ENCODE measurements at regions not wholly inside any gene's neighbourhood (a gene's known extent, or its start where the extent isn't known, plus 50 kb on each side); places are given as distances from the start of the nearest gene placed in this dataset.
A peak's percentile ranks its signal among the peaks of the same experiment; 100 is the strongest.

GRCh38 chr7:369476-370258, 79.7 kb downstream of the FOXL3 start:
- no peaks in the 10 kb centered on the region for H3K36me3 ChIP-seq
- no peaks in the 10 kb centered on the region for H3K4me1 ChIP-seq
- no peak for TF ChIP-seq CTCF (IDR thresholded peaks at IDR 0.05; ENCODE audit: low read depth, low read length)
- H3K27me3 ChIP-seq, result no peaks in the 10 kb centered on the region
- DNase-seq, result peak; percentile 7
- H3K9me3 ChIP-seq, result no peaks in the 10 kb centered on the region
- H3K4me3 ChIP-seq (ENCODE audit: low read depth, low read length), result no peak overlapping the region

GRCh38 chr7:370259-370625, 80.3 kb downstream of the FOXL3 start:
- H3K9me3 ChIP-seq, result no peaks in the 10 kb centered on the region
- H3K4me1 ChIP-seq, result no peaks in the 10 kb centered on the region
- no peaks in the 10 kb centered on the region for H3K36me3 ChIP-seq
- peak; percentile 1 for DNase-seq
- H3K27me3 ChIP-seq, result no peaks in the 10 kb centered on the region
- no peak overlapping the region for H3K4me3 ChIP-seq (ENCODE audit: low read depth, low read length)
- no peak for TF ChIP-seq CTCF (IDR thresholded peaks at IDR 0.05; ENCODE audit: low read depth, low read length)

- no peaks in the 10 kb centered on the region for H3K36me3 ChIP-seq
- H3K4me1 ChIP-seq, result no peaks in the 10 kb centered on the region
- no peaks in the 10 kb centered on the region for H3K9me3 ChIP-seq
- no peaks in the 10 kb centered on the region for H3K27me3 ChIP-seq
- no peak for TF ChIP-seq CTCF (IDR thresholded peaks at IDR 0.05; ENCODE audit: low read depth, low read length)
- peak; percentile 3 for DNase-seq
- no peak overlapping the region for H3K4me3 ChIP-seq (ENCODE audit: low read depth, low read length)
Measured at GRCh38 chr7:370775-371118, 80.8 kb downstream of the FOXL3 start.

- Histone ChIP-seq H3K4me1 (no peaks in the 10 kb centered on the region), H3K27me3 (no peaks in the 10 kb centered on the region), H3K36me3 (no peaks in the 10 kb centered on the region), H3K9me3 (no peaks in the 10 kb centered on the region), H3K4me3 (ENCODE audit: low read depth, low read length) (no peak overlapping the region)
- DNase-seq, result peak; percentile 31
- TF ChIP-seq CTCF (IDR thresholded peaks at IDR 0.05; ENCODE audit: low read depth, low read length), result no peak
Measured at GRCh38 chr7:371119-371778, 81.3 kb downstream of the FOXL3 start.

GRCh38 chr7:371779-372545, 82.0 kb downstream of the FOXL3 start:
- H3K4me1 ChIP-seq, result no peaks in the 10 kb centered on the region
- DNase-seq, result peak; percentile 17

More at GRCh38 chr7:371779-372545, 82.0 kb downstream of the FOXL3 start:
- H3K9me3 ChIP-seq, result no peaks in the 10 kb centered on the region
- peaks cover 6% of the 10 kb centered on the region; the same call in 1 of the 2 replicates for H3K27me3 ChIP-seq
- no peak for TF ChIP-seq CTCF (IDR thresholded peaks at IDR 0.05; ENCODE audit: low read depth, low read length)
- H3K36me3 ChIP-seq, result no peaks in the 10 kb centered on the region
- H3K4me3 ChIP-seq (ENCODE audit: low read depth, low read length), result no peak overlapping the region

All from BE2C (cell line).